ENCODE measurements at regions not wholly inside any gene's neighbourhood (a gene's known extent, or its start where the extent isn't known, plus 50 kb on each side); places are given as distances from the start of the nearest gene placed in this dataset.

- no peak for TF ChIP-seq ZNF274 (IDR thresholded peaks at IDR 0.05; ENCODE audit: low read depth, low read length)
Observed at GRCh38 chr2:5102823-5103222, 589.4 kb upstream of the SOX11 start (continued).

DNA sequence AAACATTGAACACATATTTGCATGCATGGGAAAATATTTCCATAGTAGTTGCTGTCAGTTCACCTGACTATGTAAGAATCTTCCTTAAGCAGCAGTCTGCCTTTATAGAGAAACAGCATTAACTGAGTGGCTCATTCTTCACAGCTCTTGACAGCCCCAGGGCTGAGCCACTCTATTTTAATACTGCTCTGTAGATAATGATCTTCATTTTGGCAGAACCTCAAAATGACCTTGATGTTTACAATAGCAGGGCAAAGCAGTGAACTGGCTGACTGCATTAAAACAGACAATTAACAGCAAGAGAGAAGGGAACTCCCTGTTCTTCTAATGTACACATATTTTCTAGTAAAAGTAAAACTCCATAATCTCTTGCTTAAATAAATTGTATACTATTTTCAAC is 580.6 kb upstream of the SOX11 start:
- Histone ChIP-seq H3K4me1 (ENCODE audit: control insufficient read depth in 1 of 2, insufficient read depth in 2 of 2, low read length in 2 of 2) (no peaks in the 10 kb centered on the region), H2AFZ (ENCODE audit: low read depth, low read length, poor library complexity, severe bottlenecking) (no peak overlapping the region), H3K4me2 (ENCODE audit: low read length) (no peak overlapping the region), H3K27ac (ENCODE audit: low read depth, low read length) (no peak overlapping the region), H3K27me3 (ENCODE audit: insufficient read depth, low read length) (no peaks in the 10 kb centered on the region), H3K36me3 (ENCODE audit: control insufficient read depth in 1 of 2, insufficient read depth in 2 of 2, low read length in 2 of 2) (no peaks in the 10 kb centered on the region), H3K4me3 (replicated peaks in 1 of 2; ENCODE audit: low read depth in 1 of 2, low read length in 2 of 2) (no peak overlapping the region), H4K20me1 (ENCODE audit: insufficient read depth) (no peaks in the 10 kb centered on the region), H3K79me2 (ENCODE audit: insufficient read depth, low read length) (no peaks in the 10 kb centered on the region), H3K9me3 (ENCODE audit: control insufficient read depth in 1 of 2, insufficient read depth in 1 of 2, low read depth in 1 of 2, low read length in 2 of 2) (peaks cover 17 to 23% of the 10 kb centered on the region in 2 experiments; a peak in 2 of 4 replicates), H3K9ac (ENCODE audit: low read length) (no peak overlapping the region), H3K9me2 (ENCODE audit: insufficient read depth) (no peaks in the 10 kb centered on the region)
- ChIA-PET POLR2A (no interaction called here), CTCF (no interaction called here), RAD21 (ENCODE audit: low non-redundant PET in 1 of 2, low total read pairs in 2 of 2, uncharacterized antibody in 2 of 2, unreplicated experiment in 2 of 2) (no interaction called here)
- ATAC-seq (no peak), DNase-seq (ENCODE audit: low read depth, low spot score) (no peak)
- intact Hi-C loops (cut with micrococcal nuclease) = no loop called here
- no TSS peak for BruUV-seq (replicated peaks)
- TF ChIP-seq SRF (IDR thresholded peaks at IDR 0.05; ENCODE audit: low read depth) = no peak
- TF ChIP-seq JUND (IDR thresholded peaks at IDR 0.05) = no peak
- TF ChIP-seq POLR2A (IDR thresholded peaks at IDR 0.05; ENCODE audit: borderline replicate concordance, extremely low read depth, insufficient read depth, insufficient read length) = no peak
- TF ChIP-seq CEBPB (IDR thresholded peaks at IDR 0.05; ENCODE audit: low read depth) = no peak
- no peak for TF ChIP-seq FOSL1 (IDR thresholded peaks at IDR 0.05; ENCODE audit: low read depth)
- TF ChIP-seq ZFX (IDR thresholded peaks at IDR 0.05) = no peak
- no peak for TF ChIP-seq EGR1 (IDR thresholded peaks at IDR 0.05; ENCODE audit: low read depth)
- TF ChIP-seq TCF7L2 (IDR thresholded peaks at IDR 0.05; ENCODE audit: borderline replicate concordance, extremely low read depth, insufficient read depth, insufficient read length) = no peak
- TF ChIP-seq, protein P1, sequence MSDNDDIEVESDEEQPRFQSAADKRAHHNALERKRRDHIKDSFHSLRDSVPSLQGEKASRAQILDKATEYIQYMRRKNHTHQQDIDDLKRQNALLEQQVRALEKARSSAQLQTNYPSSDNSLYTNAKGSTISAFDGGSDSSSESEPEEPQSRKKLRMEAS (IDR thresholded peaks at IDR 0.05) = no peak
- TF ChIP-seq ELF1 (IDR thresholded peaks at IDR 0.05; ENCODE audit: borderline replicate concordance, low read depth) = no peak
- no peak for TF ChIP-seq POLR2AphosphoS5 (IDR thresholded peaks at IDR 0.05; ENCODE audit: low read depth, low read length)
- no peak for TF ChIP-seq ZBTB33 (IDR thresholded peaks at IDR 0.05; ENCODE audit: extremely low read depth, insufficient replicate concordance, low read length)
- TF ChIP-seq RAD21 (IDR thresholded peaks at IDR 0.05; ENCODE audit: low read depth) = no peak
- TF ChIP-seq ZNF274 (IDR thresholded peaks at IDR 0.05; ENCODE audit: low read depth, low read length) = no peak
- TF ChIP-seq ATF3 (IDR thresholded peaks at IDR 0.05) = no peak
- TF ChIP-seq EZH2 (IDR thresholded peaks at IDR 0.05) = no peak
